ENCODE measurements at regions not wholly inside any gene's neighbourhood (a gene's known extent, or its start where the extent isn't known, plus 50 kb on each side); places are given as distances from the start of the nearest gene placed in this dataset.

GRCh38 chr10:10591715-10592341 is 425.8 kb upstream of the CELF2 start:
- TF ChIP-seq EZH2phosphoT487 (IDR thresholded peaks at IDR 0.05) (no peak), EZH2 (IDR thresholded peaks at IDR 0.05) (no peak), CTCF (IDR thresholded peaks at IDR 0.05) (no peak)
- H3K4me2 ChIP-seq, result no peak overlapping the region
- H3K4me1 ChIP-seq, result peaks cover 13% of the 10 kb centered on the region
- H3K9me3 ChIP-seq (ENCODE audit: low read depth), result no peaks in the 10 kb centered on the region
- H3K27me3 ChIP-seq, result no peaks in the 10 kb centered on the region
- Mint-ChIP-seq H3K27ac (peak overlapping the region; percentile 36), H3K9me3 (no peaks in the 10 kb centered on the region), H3K4me1 (peaks cover 6% of the 10 kb centered on the region), H3K4me3 (no peak overlapping the region), H3K36me3 (no peaks in the 10 kb centered on the region), H3K27me3 (ENCODE audit: insufficient read depth, low read depth) (peaks cover 4% of the 10 kb centered on the region)
- H3K79me2 ChIP-seq (ENCODE audit: low read depth), result no peaks in the 10 kb centered on the region
- no peaks in the 10 kb centered on the region for H4K20me1 ChIP-seq (ENCODE audit: low read depth)
- peak overlapping the region; percentile 9 for H2AFZ ChIP-seq (replicated peaks)
- no peaks in the 10 kb centered on the region for H3F3A ChIP-seq (ENCODE audit: low read depth)
- DNase-seq (ENCODE audit: low spot score), result peak; percentile 16
- H3K27ac ChIP-seq, result no peak overlapping the region
- no peaks in the 10 kb centered on the region for H3K36me3 ChIP-seq
- no peak overlapping the region for H3K4me3 ChIP-seq
- no peak overlapping the region for H3K9ac ChIP-seq

- Histone ChIP-seq H3K36me3 (no peaks in the 10 kb centered on the region), H2AFZ (replicated peaks) (no peak overlapping the region), H3K4me1 (peaks cover 7% of the 10 kb centered on the region), H3F3A (ENCODE audit: low read depth) (no peaks in the 10 kb centered on the region), H4K20me1 (ENCODE audit: low read depth) (no peaks in the 10 kb centered on the region), H3K27ac (no peak overlapping the region), H3K27me3 (no peaks in the 10 kb centered on the region), H3K9me3 (ENCODE audit: low read depth) (no peaks in the 10 kb centered on the region), H3K4me3 (no peak overlapping the region), H3K4me2 (no peak overlapping the region), H3K9ac (no peak overlapping the region), H3K79me2 (ENCODE audit: low read depth) (no peaks in the 10 kb centered on the region)
- H3K27me3 Mint-ChIP-seq (ENCODE audit: insufficient read depth, low read depth), result peaks cover 6% of the 10 kb centered on the region
- no peak overlapping the region for H3K27ac Mint-ChIP-seq
- TF ChIP-seq EZH2phosphoT487 (IDR thresholded peaks at IDR 0.05) (no peak), CTCF (IDR thresholded peaks at IDR 0.05) (no peak), EZH2 (IDR thresholded peaks at IDR 0.05) (no peak)
- peaks cover 11% of the 10 kb centered on the region for H3K4me1 Mint-ChIP-seq
- H3K9me3 Mint-ChIP-seq, result no peaks in the 10 kb centered on the region
- DNase-seq (ENCODE audit: low spot score), result no peak
- H3K36me3 Mint-ChIP-seq, result no peaks in the 10 kb centered on the region
- no peak overlapping the region for H3K4me3 Mint-ChIP-seq
Measured at GRCh38 chr10:10596256-10596655, 421.4 kb upstream of the CELF2 start.

- Histone ChIP-seq H2AFZ (replicated peaks) (no peak overlapping the region), H3K4me2 (no peak overlapping the region), H3K27me3 (no peaks in the 10 kb centered on the region), H3K36me3 (no peaks in the 10 kb centered on the region), H4K20me1 (ENCODE audit: low read depth) (no peaks in the 10 kb centered on the region), H3F3A (ENCODE audit: low read depth) (no peaks in the 10 kb centered on the region), H3K9me3 (ENCODE audit: low read depth) (no peaks in the 10 kb centered on the region), H3K9ac (no peak overlapping the region), H3K79me2 (ENCODE audit: low read depth) (no peaks in the 10 kb centered on the region), H3K4me3 (no peak overlapping the region), H3K27ac (no peak overlapping the region), H3K4me1 (no peaks in the 10 kb centered on the region)
- DNase-seq (ENCODE audit: low spot score), result no peak
- peaks cover 5% of the 10 kb centered on the region for H3K4me1 Mint-ChIP-seq
- no peak overlapping the region for H3K4me3 Mint-ChIP-seq
- H3K9me3 Mint-ChIP-seq, result no peaks in the 10 kb centered on the region
- TF ChIP-seq EZH2 (IDR thresholded peaks at IDR 0.05) (no peak), CTCF (IDR thresholded peaks at IDR 0.05) (no peak), EZH2phosphoT487 (IDR thresholded peaks at IDR 0.05) (no peak)
- peaks cover 5% of the 10 kb centered on the region for H3K27me3 Mint-ChIP-seq (ENCODE audit: insufficient read depth, low read depth)
- H3K36me3 Mint-ChIP-seq, result no peaks in the 10 kb centered on the region
- no peak overlapping the region for H3K27ac Mint-ChIP-seq
Measured at GRCh38 chr10:10598297-10598696, 419.4 kb upstream of the CELF2 start.

All from neural progenitor cell (in vitro differentiated cells).